Activated T-helper 9 cell treated with anti-CD3 and anti-CD28 coated beads, Interleukin-2, amount 50 U/mL, for 16 hours (primary cell): ENCODE measurements at regions not wholly inside any gene's neighbourhood (a gene's known extent, or its start where the extent isn't known, plus 50 kb on each side); places are given as distances from the start of the nearest gene placed in this dataset.

Experiments used
- DNase-seq: peaks from one replicate; pipeline ENCODE4 v3.0.0-alpha.2; 2020; ENCODE audit warnings: low read depth

DNA sequence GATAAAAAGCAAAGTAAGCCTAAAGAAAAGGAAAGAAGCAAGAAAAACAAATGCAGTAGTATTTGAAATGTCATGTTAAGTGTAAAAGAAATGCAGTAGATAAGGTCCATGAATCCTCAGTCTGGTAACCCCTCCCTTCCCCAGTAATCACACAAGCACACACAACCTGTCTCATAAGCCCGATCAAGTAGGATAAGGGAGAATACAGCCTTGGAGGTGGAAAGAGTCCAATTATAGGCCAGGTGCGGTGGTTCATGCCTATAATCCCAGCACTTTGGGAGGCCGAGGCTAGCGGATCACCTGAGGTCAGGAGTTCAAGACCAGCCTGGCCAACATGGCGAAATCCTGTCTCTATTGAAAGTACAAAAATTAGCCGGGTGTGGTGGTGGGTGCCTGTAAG lies 117.9 kb downstream of the GADD45G start:
- no peak for DNase-seq

DNA sequence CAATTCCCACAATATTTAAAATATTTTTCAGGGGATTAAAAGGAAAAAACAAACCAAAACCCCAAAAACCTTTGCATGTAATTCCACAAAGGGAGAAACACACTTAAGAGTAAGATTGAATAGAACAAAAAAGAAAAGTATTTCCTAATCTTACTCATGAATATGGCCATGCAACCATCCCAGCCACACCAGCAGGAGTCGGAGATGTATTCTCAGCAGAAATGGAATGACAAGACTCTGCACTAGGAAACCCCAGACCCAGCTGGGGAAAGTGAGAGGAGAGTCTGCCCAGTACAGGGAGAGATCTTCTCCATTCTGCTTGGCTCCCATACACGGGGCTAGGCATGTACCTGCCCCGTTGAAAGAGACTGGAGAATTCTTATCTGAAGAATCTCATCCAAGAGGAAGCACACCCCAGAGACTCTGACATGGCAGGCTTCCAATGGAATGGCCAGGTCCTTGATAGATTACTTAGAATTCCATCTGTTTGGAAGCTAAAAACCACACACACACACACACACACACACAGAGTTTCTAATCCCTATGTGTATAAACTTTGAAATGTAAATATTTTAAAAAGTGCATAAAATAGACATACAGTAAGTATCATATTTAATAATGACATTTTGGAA lies 118.8 kb downstream of the GADD45G start:
- no peak for DNase-seq

DNA sequence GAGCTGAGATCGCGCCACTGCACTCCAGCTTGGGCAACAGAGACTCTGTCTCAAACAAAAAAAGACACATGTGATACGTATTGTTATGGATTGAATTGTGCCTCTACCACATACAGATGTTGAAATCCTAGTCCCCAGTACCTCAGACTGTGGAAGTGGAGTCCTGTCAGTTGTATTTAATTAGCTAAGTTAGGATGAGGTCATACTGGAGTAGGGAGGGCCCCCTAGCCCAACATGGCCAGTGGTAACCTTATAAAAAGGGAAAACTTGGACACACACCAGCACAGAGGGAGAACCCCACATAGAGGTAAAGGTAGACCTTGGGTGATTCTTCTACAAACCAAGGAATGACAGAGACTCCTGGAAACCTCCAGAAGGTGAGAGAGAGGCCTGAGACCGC lies 119.8 kb downstream of the GADD45G start:
- DNase-seq, result no peak

DNA sequence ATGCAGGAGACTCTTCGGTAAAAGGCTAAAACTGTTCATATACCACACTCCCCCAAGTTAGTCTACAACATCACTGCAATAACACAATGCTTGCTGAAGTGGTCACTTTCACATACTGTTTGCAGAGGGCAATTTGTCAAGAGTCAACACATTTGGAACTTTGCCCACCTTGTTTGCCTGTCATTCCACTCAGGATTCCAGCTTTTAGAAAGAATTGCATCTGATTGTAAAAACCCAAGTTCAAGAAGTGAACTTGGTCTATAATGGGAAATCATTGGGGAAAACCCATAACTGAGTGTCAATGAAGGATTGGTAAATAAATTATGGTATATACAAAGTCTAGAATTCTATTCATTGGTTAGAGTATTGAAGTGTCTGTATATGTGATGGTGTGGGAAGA lies 120.5 kb downstream of the GADD45G start:
- no peak for DNase-seq

DNA sequence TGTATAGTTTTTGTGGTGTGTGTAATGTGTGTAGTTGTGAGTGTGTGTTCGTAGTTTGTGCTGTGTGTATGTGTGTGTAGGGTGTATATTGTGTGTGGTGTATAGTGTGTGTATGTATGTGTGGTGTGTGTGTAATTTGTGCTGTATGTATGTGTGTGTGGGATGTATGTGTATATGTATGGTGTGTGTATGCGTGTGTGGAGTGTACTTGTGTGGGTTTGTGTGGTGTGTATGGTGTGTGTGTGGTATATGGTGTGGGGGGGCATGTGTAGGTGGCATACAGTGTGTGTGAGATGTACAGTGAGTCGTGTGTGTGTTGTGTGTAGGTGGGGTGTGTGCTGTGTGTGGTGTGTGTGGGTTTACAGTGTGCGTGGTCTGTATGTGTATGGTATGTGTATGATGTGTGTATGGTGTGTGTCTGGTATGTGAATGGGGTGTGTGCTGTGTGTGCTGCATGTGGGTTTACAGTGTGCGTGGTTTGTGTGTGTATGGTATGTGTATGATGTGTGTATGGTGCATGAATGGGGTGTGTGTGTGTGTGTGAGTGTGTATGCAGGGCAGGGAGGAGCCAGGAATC lies 125.2 kb downstream of the GADD45G start:
- DNase-seq, result no peak

DNA sequence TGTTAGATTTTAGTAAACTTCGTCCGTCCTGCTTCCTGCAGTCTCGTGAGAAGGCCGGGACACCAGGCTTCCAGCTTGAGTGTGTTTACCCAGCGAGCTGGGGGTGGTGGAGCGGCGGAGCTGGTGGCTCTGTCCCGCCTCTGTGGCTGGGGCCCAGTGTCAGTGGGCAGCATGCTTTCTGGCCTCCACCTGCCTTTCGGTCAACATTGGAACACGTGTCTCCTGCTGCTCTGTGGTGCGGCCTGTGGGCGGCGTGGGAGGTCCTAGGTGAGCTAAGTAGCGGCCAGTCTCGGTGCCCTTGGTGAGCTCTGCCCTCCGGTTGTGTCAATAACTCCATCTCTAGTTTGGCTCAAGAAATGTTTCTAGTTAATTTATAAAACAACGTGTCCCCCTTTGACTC lies 125.9 kb downstream of the GADD45G start:
- no peak for DNase-seq

DNA sequence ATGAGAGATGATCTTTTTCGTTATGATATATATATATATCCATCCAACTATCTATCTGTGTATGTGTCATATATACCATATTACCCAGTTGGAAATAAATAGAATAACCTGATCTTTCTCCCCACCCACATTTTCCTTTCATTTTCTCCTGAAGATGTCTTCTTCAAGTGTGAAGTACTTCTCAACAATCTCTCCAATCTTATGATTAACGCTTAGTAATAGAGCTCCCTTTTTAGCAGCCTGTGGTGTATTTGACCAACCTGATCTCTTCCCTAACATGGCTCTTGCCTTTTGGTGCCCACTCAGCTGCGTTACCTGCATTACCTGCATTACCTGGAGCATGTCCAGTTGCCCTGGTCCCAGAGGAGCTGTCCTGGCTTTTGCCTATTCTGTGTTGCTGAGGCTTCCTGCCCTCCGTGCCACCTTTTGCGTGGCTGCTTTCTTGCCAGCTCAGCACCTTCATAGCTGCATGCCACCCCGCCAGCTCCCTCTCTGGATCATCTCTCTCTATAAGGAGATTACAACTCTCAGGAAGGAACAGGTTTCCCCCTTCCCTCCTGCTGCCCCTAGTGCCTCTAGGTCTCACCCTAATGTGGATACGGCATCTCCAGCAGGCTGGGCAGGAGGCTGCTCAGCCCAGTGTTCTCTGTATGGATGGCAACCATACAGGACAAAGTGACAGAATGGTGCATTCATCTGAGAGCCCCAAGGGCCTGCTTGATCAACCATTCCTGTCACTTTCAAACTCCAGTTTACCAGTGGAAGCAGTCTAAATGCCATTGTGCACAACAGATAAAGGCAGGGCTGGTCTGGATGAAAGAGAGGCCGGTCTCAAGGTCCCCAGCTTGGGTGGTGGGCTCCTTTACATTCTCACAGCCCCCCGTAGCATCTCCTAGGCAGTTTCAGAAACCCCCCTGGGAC lies 126.7 kb downstream of the GADD45G start:
- no peak for DNase-seq

DNA sequence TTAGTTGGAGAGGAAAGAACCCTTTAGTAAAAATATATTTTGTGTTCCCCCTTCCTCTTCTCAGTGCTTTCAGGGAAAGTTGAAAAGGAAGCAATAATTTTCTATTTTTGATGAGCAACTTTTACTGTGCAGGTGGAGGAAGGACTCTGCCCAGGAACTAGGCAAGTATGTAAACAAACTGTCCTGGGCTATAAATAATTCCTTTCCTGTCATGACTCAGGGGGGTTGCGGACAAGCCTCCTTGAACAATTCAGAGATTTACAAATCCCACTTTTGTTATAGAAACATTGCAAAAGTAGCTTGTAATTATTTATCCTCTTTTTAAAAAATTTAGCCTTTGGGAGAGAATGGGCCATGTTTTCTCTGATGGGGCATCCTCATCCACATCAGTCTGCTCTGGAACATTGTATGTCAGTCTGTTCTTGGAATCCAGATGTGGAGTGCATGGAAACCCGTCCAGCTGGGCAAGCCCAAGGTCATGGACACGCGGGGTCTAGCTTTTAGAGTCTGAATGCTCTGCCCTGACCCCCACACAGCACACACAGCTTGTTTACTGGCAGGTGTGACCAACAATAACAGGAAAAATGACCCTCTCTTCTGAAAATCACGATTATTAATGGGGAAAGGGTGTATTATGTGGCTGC lies 127.6 kb downstream of the GADD45G start:
- DNase-seq, result no peak

DNA sequence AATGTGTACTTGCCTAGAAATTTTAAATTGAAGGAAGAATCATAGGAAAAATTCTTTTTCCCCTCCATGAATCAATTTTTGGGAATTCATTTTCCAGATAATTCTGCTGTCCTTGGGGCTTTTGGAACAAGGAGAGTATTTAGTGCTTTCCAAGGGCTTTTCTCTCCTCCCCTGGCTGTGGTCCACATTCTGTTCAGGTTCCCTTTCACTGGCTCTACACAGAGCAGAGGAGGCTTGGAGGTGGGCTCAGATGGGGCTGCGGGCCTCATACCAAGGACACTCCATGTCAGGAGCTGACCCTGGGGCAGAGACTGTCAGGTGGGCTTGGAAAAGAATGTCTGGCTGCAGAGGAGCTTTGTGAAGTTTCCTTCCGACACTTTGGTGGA lies 128.1 kb downstream of the GADD45G start:
- DNase-seq, result no peak

DNA sequence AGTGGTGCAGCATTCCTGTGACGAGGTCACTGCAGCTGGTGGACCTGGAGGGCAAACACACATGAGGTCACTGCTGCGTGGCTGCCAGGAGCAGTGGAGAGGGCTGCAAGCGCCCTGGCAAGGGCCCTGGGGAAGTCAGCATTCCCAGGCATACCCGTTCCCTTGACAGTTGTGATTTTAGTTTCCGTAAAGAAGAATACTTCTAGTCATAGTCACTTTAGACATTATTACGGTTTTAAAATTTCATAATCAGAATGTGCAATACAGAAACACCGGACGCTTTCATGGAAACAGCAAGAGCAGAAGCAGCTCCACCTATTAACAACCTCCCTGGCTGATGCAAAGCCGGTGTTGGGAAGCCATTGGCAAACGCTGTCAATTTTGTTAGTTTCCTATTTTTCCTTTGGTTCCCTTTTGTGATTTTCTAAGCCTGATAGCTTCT lies 129.8 kb downstream of the GADD45G start:
- DNase-seq, result no peak

DNA sequence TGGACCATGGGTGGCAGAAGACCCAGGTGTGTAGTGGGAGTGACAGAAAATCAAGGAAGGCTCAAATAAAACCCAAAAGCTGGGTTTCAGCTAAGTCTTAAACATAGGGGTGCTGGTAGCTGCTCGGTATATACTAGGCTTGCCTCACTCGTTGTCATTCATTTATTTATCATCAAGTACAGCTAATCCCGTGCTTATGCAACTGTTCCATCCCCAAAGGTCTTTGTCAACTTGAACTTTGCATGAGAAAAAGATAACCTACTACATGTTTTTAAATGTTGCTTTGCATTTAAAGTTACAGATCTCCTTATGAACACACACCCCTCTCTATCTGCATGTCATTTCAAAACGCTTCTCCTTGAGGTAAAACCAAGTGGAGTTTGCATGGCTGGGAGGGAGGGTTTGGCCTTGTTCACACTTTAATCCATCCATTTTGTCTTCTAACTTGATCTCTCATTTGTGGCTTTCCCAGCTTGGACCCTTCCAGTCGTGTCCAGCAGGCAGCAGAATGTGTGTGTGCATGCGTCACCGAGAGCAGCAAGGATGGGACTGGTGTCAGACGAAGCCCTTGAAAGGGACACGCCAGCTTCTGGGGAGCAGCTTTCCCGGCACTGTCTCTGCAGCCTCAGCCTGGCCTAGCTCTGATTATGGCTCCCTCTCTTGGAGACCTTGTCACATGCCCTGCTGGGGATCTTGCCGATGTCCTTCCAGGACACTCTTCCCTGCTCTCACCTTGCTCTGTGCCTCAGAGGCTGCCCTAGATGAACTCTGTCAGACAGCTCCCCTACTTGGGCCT lies 133.5 kb downstream of the GADD45G start:
- no peak for DNase-seq

DNA sequence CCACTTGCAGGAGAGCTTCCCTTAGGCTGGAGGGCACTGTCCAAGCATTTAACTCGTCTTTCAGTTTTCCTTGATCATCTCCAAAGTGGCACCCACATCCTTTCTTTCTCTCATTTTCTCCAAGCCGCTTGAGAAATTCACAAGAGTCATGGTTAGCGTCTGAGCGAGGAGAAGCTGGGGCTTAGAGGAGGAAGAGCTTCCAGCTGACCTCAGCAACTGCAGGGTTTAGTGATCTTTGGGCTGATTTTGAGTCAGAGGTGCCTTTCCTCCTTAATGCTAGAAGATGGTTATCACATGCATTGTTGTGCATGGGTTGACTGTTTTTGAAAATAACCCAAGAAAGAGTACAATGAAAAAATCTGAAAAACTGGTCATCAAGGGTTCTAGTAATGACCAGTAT lies 134.7 kb downstream of the GADD45G start:
- DNase-seq, result no peak

DNA sequence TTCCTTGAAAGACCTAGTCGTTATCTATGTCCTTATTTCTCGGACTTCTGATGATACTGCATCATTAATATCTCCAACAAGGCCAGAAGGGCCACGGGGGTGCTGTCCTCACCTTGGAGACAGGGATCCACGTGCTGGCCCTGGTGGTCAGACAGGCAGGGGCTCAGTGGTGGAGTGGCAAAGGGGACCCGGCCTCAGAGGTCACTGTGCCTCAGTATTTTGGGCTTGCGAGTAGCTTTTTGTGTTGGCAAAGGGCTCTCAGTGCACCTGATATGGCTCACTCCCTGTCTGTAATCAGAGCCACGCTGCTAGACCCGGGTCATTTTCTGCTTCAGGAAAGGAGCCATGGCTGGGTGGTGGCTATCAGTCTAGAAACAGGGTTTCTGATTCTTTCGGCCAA lies 135.1 kb downstream of the GADD45G start:
- DNase-seq, result no peak

DNA sequence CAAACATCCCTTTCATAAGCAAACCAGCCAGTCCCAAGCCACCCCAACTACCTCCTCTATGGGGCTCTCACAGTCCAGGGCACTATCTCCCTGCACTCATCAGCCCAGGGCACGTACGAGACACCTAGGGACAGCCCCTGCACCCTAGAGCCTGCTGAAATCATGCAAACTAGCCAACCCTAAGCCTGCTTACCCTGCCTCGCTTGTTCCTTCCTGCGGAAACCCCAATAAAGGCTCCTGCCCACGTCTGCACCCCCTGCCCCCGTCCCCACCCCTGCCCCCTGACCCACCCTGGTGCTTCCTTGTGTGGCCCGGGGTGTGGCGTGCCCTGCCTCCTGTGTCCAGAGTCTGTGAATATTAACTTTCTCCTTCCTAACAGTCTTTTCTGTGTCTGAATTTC lies 135.9 kb downstream of the GADD45G start:
- no peak for DNase-seq

DNA sequence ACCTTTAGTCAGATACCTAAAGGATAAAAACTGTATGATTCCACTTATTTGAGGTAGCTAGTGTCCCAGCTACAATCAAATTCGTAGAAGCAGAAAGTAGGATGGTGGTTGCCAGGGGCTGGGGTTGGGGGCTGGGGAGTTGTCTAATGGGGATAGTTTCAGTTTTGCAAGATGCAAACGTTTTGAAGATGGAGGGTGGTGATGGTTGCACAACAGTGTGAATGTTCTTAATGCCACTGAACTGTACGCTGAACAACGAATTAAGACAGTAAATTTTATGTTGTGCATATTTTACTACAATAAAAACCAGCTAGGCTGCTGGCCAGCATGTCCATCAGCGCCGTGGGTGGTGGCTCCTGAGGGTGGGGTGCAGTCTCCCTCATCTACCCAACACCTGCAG lies 137.8 kb downstream of the GADD45G start:
- DNase-seq, result no peak

DNA sequence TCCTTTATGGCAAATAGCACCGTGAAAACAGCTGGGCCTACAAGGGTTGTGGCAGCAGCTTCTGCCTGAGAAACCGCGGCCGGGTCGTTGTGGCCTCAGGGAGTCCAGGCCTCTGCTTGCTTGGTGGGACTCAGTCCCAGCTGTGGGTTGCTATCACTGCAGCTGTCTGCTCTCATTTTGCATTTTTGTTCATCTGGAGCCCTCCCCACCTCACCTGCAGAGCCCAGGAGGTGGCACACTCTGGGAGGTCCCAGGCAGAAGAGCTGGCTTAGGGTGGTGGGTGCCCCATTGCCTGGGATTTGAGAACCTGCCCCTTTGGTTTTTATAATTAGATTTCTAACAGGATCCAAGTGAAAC lies 138.4 kb downstream of the GADD45G start:
- no peak for DNase-seq

DNA sequence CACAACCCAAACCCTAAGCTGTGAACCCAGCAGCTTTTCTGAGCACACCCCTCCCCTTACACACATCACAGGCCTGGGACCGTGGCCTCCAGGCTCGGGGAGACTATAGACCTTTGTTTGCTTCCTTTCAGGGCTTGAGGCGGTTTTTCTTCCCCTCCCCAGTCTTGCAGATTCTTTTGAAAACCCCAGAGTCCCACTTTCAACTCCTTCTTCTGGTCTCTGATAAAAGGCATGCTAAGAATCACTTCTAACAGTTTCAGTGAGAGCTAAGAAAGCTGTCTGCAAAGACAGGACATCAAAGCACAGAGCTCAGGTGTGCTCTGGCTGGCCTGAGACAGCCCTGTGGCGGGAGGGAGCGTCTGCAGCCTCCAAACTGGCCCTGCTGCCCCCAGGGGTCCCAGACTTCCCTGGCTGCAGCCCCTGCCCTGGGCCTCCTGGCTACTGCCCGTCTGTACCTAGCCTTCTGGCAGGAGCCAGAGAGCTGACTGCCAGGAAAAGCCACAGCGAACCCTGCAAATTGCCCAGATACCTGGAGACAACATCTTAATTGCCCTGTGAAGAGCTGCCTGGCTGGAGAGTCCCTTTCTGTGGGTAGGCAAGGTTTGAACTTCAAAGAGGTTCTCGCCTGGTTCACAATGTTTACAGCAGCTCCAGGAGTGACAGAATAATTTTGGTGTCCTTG lies 138.9 kb downstream of the GADD45G start:
- no peak for DNase-seq

DNA sequence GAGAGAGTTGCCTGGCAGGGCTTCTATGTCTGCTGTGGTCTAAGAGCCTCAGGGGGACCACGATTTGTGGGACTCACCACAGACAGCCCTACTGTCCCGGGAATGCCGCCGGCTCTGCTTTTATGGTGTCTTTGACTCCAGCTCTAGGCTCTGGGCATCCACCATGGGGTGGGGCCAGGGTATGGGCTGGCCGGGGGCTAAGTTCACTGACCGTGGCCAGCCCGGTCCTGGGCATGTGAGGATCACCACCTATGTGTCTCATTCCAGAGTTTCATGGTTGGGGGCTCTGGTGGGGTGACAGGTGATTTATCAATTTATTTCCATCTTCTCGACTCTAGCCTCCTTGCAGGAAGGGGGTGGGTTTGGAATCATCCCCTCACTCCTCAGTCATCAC lies 139.4 kb downstream of the GADD45G start:
- no peak for DNase-seq

DNA sequence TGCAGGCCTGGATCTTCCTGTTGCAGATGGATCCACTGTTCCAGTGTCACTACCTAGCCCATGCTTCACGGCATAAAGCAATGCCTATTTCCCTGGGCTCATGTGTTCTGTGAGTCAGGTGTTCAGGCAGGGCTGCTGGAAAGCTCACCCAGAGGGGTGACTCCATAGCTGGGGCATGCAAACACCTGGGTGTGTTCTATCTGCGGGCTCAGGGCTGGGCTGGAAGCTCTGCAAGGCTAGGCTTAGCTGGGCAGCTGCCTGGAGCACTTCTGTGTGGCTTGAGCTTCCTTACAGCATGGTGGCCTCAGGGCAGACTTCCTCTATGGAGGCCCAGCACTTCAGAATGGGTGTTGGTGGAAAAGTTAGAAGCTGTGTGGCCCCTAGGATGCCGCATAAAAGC lies 139.9 kb downstream of the GADD45G start:
- no peak for DNase-seq

DNA sequence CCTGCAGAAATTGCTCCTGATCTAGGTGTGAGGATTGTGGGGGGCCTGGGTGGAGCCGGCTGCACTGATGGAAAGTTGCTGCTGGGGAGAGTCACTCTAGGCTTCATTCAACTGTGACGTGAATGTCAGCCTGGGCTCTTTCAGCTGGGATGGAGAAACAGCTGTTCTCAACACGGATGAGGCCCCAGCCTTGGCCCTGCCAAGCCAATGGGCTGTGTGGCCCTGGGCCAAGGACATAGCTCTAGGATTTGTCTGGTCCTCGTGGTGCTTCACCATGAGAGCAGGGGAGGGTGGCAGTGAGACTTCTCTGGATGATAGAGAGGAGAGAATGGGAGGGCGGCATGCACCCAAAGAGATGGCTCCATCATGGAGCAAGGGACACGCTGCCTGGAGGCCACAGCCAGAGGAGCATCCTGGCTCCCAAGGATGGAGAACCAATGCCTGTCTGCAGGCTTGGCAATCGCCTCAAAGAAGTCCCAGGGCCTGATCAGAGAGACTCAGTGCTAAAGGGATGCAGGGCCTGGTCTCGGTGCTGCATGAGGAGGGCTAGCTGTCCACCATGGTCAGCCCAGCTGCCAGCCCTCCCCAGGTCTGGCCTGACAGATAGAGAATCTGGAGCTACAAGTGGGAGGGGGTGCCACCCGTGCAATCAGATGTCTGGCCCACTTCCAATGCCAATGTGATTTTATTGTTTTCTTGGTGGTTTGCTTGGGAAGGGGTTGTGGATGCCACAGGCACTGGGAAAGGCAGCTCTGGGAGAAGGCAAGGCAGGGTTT lies 141.0 kb downstream of the GADD45G start:
- no peak for DNase-seq
